ENCODE measurements at regions not wholly inside any gene's neighbourhood (a gene's known extent, or its start where the extent isn't known, plus 50 kb on each side); places are given as distances from the start of the nearest gene placed in this dataset.

GRCh38 chr2:12396699-12397098 is 320.0 kb upstream of the TRIB2 start:
- Histone ChIP-seq H4K20me1 (ENCODE audit: control insufficient read depth, extremely low read depth, insufficient read depth, low read length) (no peaks in the 10 kb centered on the region), H3K4me2 (ENCODE audit: control insufficient read depth, extremely low read depth, insufficient read depth, low read depth, low read length) (no peak overlapping the region), H3K4me1 (ENCODE audit: control insufficient read depth, extremely low read depth, insufficient read depth, low read length) (peaks cover 18% of the 10 kb centered on the region), H3K9ac (ENCODE audit: control insufficient read depth, extremely low read depth, insufficient read depth, low read length) (no peak overlapping the region), H2AFZ (ENCODE audit: control insufficient read depth, low read length) (peak overlapping the region; percentile 53), H3K36me3 (ENCODE audit: control insufficient read depth in 2 of 2, extremely low read depth in 1 of 2, insufficient read depth in 2 of 2, low read length in 2 of 2) (no peaks in the 10 kb centered on the region), H3K9me1 (ENCODE audit: control insufficient read depth, extremely low read depth, insufficient read depth, low read length) (no peaks in the 10 kb centered on the region), H3K27ac (ENCODE audit: control insufficient read depth, insufficient read depth, low read length) (no peak overlapping the region), H3K27me3 (ENCODE audit: control insufficient read depth, extremely low read depth, insufficient read depth, low read length) (no peaks in the 10 kb centered on the region), H3K9me3 (ENCODE audit: control insufficient read depth, low read depth, low read length) (no peaks in the 10 kb centered on the region), H3K79me2 (ENCODE audit: control insufficient read depth, insufficient read depth, low read length) (no peaks in the 10 kb centered on the region), H3K4me3 (ENCODE audit: control insufficient read depth in 2 of 3, extremely low read depth in 1 of 3, insufficient read depth in 2 of 3, low read depth in 1 of 3, low read length in 3 of 3) (no peak overlapping the region)
- peak; percentile 85 for FAIRE-seq
- no peak for TF ChIP-seq CTCF (optimal IDR thresholded peaks at IDR 0.05 in 1 of 3, IDR thresholded peaks at IDR 0.05 in 1 of 3, conservative IDR thresholded peaks at IDR 0.05 in 1 of 3; ENCODE audit: extremely low read depth in 1 of 3, insufficient read depth in 2 of 3, low read length in 3 of 3)
- no peak for TF ChIP-seq EZH2 (IDR thresholded peaks at IDR 0.05; ENCODE audit: low read length)
- DNase-seq (ENCODE audit: low read depth, low spot score): no peak
- dilution Hi-C loops (cut with MboI; ENCODE audit: extremely low pct_ligation_motif_present, low sequenced_read_pairs): no loop called here

GRCh38 chr2:12397854-12398253 is 318.9 kb upstream of the TRIB2 start:
- FAIRE-seq (peak; percentile 81), DNase-seq (ENCODE audit: low read depth, low spot score) (peak; percentile 23)
- H3K4me2 ChIP-seq (ENCODE audit: control insufficient read depth, extremely low read depth, insufficient read depth, low read depth, low read length): peak overlapping the region; percentile 37
- no peak overlapping the region for H3K27ac ChIP-seq (ENCODE audit: control insufficient read depth, insufficient read depth, low read length)
- no peaks in the 10 kb centered on the region for H3K79me2 ChIP-seq (ENCODE audit: control insufficient read depth, insufficient read depth, low read length)
- no peaks in the 10 kb centered on the region for H3K9me3 ChIP-seq (ENCODE audit: control insufficient read depth, low read depth, low read length)
- no peaks in the 10 kb centered on the region for H3K27me3 ChIP-seq (ENCODE audit: control insufficient read depth, extremely low read depth, insufficient read depth, low read length)
- peaks cover 18% of the 10 kb centered on the region for H3K4me1 ChIP-seq (ENCODE audit: control insufficient read depth, extremely low read depth, insufficient read depth, low read length)
- H4K20me1 ChIP-seq (ENCODE audit: control insufficient read depth, extremely low read depth, insufficient read depth, low read length): no peaks in the 10 kb centered on the region
- no peaks in the 10 kb centered on the region for H3K36me3 ChIP-seq (ENCODE audit: control insufficient read depth in 2 of 2, extremely low read depth in 1 of 2, insufficient read depth in 2 of 2, low read length in 2 of 2)
- TF ChIP-seq EZH2 (IDR thresholded peaks at IDR 0.05; ENCODE audit: low read length) (no peak), CTCF (optimal IDR thresholded peaks at IDR 0.05 in 1 of 3, IDR thresholded peaks at IDR 0.05 in 1 of 3, conservative IDR thresholded peaks at IDR 0.05 in 1 of 3; ENCODE audit: extremely low read depth in 1 of 3, insufficient read depth in 2 of 3, low read length in 3 of 3) (no peak)
- H3K9me1 ChIP-seq (ENCODE audit: control insufficient read depth, extremely low read depth, insufficient read depth, low read length): no peaks in the 10 kb centered on the region
- dilution Hi-C loops (cut with MboI; ENCODE audit: extremely low pct_ligation_motif_present, low sequenced_read_pairs): no loop called here
- H3K9ac ChIP-seq (ENCODE audit: control insufficient read depth, extremely low read depth, insufficient read depth, low read length): no peak overlapping the region
- H2AFZ ChIP-seq (ENCODE audit: control insufficient read depth, low read length): peak overlapping the region; percentile 11
- H3K4me3 ChIP-seq (ENCODE audit: control insufficient read depth in 2 of 3, extremely low read depth in 1 of 3, insufficient read depth in 2 of 3, low read depth in 1 of 3, low read length in 3 of 3): no peak overlapping the region
